ENCODE measurements at regions not wholly inside any gene's neighbourhood (a gene's known extent, or its start where the extent isn't known, plus 50 kb on each side); places are given as distances from the start of the nearest gene placed in this dataset.

- no peak overlapping the region for H3K4me3 ChIP-seq
- H3K9me3 ChIP-seq, result peaks cover 0 to 8% of the 10 kb centered on the region in 2 donors
- DNase-seq, result no peak
- H3K27me3 ChIP-seq, result no peaks in the 10 kb centered on the region
- no peaks in the 10 kb centered on the region for H3K36me3 ChIP-seq
- intact Hi-C loops (cut with DNase I; ENCODE audit: low total_unique reads), result no loop called here
- no peak overlapping the region for H3K27ac ChIP-seq
- no peaks in the 10 kb centered on the region for H3K4me1 ChIP-seq
- TF ChIP-seq POLR2A (IDR thresholded peaks at IDR 0.05) (no peak), CTCF (IDR thresholded peaks at IDR 0.05) (no peak)
Measured at GRCh38 chr7:71055504-71055903, 76.4 kb upstream of the GALNT17 start.

- no peak for TF ChIP-seq CTCF (IDR thresholded peaks at IDR 0.05)
- TF ChIP-seq POLR2A (IDR thresholded peaks at IDR 0.05), result no peak
- no peaks in the 10 kb centered on the region for H3K4me1 ChIP-seq
- no peak overlapping the region for H3K4me3 ChIP-seq
- intact Hi-C loops (cut with DNase I; ENCODE audit: low total_unique reads), result no loop called here
- H3K9me3 ChIP-seq, result no peaks in the 10 kb centered on the region
- DNase-seq, result no peak
- no peaks in the 10 kb centered on the region for H3K27me3 ChIP-seq
- H3K27ac ChIP-seq, result no peak overlapping the region
- H3K36me3 ChIP-seq, result no peaks in the 10 kb centered on the region
Measured at GRCh38 chr7:71077743-71078476, 54.0 kb upstream of the GALNT17 start.
